GM19452 (cell line): ENCODE measurements at regions not wholly inside any gene's neighbourhood (a gene's known extent, or its start where the extent isn't known, plus 50 kb on each side); places are given as distances from the start of the nearest gene placed in this dataset.
"Not testable (repeated sequence)": the region's sequence is repeated elsewhere in the genome, so short reads cannot be mapped to it uniquely, and the experiment has no call there.

Source experiments
- ATAC-seq: cut with Tn5 transposase; IDR thresholded peaks from one replicate; pipeline ENCODE4 v1.9.1; 2021; ENCODE audit not compliant: unreplicated experiment

DNA sequence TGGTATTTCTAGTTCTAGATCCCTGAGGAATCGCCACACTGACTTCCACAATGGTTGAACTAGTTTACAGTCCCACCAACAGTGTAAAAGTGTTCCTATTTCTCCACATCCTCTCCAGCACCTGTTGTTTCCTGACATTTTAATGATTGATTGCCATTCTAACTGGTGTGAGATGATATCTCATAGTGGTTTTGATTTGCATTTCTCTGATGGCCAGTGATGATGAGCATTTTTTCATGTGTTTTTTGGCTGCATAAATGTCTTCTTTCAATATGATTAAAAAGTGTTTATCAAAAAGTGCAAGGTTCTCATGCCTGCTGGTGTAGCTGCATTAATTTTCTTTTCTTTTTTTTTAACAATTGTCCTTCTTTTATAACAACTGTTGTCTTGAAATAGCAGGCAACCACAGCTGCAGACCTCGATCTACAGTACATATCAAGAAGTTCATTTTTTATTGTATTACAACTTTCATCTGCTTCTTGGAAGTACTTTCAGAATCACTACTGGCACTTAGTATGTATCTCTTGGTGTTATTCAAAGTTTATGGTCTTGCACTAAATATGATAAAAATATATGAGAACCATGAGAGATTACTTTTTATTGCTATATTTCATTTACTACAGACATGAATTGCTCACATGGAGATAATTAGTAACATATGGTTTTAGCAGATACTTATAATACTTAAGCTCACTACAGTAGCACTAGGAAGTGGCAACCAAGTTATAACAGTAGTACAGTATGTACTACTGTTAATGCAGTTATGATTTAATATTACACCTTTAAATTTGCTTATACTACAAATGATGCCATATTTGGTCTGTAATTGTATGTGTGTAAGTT lies 358.0 kb downstream of the ETV1 start:
- not testable (repeated sequence) for ATAC-seq

DNA sequence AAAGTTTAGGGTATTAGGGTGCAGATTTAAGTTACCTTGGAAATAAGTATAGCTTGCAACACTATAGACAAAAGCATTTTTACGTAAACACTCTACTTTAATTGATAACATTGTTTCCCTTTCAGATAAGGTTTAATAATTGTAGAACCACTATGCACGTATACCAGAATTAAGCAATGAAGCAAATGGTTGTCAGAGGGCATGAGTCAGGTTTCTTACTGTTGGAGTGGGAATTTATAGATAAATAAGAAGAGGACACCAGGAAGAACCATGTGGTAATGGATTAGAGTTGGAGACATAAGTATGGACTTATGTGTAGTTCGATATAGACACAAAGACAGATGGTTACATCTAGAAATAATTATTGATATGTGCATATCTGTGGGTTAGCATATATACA lies 355.6 kb downstream of the ETV1 start:
- ATAC-seq, result no peak

DNA sequence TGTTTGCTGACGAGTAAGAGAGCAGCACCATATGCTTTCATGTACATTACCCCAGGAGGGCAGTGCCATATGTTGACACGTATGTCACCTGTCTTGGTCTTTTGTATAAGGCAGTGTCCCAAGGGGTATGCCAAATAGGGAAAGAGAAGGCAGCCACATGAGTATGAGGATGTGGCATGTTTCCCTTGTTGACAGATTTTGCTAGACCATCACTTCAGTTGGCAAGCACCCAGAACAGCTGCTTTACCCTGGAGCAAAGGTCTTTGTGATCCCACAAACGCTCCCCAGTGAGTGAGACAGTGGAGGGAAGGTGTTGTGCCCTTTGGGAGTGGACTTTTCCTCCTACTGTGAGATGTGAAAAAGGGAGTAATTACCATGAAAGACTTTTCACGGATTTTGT lies 350.1 kb downstream of the ETV1 start:
- no peak for ATAC-seq

DNA sequence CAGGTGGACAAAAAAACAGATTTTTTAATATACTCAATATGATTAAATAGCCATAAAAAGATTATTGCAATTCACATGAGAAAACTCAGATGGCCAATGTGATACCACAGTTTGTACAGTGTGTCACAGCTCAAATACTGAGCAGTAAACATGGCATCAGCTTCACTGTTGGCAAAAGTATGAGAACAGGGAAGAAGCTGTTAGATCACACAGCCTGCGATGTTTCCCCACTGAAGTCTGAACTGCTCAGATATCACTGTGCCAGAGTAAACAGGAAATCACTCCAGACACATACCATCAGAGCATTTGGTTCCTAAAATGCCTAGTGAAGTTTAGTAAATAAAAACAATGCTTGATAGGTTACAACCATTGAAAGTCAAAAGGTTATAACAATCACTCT lies 347.8 kb downstream of the ETV1 start:
- no peak for ATAC-seq

DNA sequence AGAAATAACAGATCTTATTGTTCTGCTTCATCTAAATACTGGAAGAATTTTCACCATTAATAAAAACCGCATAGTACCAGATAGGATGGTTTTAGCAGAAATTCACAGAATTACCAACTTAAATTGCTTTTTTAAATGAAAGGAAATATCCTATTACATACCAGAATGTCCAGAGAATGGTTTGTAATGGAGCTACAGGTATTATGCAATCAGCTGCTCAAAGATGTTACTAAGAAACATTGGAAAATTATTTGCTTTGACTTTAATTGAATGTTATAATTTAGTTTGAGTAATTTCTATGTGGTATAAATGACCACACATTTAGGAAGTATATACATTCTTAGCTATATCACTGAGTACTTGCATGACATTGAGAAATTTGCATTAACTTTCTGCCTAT lies 338.3 kb downstream of the ETV1 start:
- ATAC-seq, result no peak

DNA sequence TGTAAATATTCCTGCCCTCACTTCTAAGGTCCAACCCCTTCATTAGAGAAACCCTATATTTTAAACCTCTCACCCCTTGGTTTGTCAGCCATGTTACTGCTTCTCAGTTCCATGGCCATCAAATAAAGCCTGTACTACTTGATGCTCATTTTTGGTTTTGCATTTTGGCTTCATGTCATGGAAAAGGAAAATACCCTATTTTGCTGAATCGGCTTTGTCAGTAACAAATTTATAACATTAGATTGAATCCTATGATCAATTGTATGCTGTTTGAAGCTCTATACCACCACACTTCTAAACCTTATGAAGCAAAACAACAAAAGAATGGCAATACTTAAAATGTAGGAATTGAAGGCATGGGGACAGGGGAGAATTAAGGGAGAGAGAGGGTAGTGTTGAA lies 333.1 kb downstream of the ETV1 start:
- no peak for ATAC-seq

DNA sequence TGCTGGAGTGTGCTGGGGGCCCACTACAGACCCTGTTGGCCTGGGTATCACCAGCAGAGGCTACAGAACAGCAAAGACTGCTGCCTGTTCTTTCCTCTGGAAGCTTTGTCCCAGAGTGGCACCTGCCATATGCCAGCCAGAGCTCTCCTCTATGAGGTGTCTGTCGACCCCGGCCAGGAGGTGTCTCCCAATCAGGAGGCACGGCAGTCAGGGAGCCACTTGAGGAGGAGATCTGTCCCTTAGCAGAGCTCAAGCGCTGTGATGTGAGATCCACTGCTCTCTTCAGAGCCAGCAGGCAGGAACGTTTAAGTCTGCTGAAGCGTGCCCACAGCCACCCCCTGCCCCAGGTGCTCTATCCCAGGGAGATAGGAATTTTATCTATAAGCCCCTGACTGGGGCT lies 316.2 kb downstream of the ETV1 start:
- no peak for ATAC-seq

DNA sequence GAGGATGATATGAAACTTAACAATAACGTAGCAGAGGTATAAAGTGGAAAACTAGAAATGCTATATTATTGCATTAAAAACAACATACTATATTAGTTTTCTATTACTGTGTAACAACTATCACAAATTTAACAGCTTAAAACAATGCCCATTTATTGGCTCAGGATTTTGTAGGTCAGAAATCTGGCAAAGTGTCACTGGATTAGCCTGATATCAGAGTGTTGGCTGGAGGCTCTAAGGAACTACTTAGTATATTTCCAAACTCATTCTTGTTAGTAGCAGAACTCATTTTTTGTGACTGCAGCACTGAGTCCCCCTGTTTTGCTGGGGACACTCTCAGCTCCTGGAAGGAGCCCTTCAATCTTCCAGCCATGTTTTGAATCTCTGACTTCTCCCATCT lies 306.8 kb downstream of the ETV1 start:
- no peak for ATAC-seq

DNA sequence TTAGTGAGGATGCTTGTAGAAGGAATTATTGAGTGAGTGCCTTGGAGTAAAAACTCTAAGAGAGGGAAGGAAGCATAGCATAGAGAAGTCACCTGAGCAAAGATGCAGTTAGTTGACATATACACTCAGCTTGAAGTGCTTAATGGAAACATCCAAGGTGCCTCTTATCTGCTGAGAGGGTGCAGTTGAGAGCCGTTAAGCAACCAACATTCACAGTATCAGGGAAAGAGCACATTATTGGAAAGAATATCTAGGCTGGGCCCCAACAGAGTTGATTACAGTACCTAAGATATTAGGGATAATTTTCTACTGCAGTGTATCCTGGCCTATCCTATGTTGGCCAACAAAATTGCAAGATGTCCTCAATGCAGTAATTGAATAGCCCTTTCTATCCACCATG lies 302.0 kb downstream of the ETV1 start:
- ATAC-seq, result no peak

DNA sequence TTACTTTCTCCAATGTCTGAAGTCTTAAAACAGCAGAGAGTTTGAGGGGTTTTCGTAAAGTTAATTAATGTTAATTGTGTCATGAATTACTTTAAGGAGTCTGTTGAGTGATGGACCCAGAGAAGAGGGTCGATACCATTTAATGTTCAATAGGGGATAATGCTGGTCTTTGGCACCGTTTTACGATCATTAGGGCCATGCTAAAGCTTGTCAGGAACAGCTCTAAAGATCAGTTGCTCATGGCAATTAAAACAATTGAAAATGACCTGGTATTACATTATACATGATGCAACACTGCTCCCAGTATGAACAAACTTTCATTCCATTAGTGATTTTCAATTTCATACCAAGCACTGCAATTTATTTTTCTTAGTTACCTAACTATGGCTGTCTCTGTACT lies 296.9 kb downstream of the ETV1 start:
- no peak for ATAC-seq

DNA sequence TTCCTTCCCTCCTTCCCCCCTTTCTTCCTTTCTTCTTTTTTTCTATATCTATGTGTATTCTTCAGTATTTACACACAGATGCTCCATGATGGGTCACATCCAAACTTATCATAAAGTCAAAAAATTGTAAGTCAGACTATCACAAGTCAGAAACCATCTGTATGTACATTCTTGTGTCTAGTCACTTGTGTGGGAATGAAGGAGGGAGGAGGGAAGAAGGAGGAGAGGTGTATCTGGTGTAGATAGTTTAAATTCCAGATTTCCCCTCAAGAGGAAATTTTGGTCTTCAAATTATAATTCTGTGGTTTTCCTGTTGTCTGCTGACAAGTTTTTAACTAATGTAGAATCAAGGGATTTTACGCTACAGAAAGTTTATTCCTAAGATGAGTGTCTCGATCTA lies 287.2 kb downstream of the ETV1 start:
- ATAC-seq, result no peak

DNA sequence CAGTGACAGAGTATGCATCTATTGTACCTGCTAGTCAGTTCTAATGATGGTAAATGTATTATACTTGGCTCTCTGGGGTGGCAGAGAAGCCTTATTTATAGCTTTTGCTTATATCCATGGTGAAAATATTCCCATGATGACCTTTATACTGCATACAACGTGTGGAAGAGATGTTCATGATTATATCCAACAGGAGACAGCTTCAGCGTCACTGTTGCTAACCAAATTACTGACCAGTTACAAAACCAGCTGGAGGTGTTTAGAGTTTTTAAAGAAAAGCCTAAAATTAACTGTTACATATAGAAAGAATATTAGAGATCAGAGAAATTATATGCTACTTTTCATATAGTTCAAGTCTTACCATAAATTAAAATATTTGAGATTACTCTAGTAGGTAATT lies 280.8 kb downstream of the ETV1 start:
- ATAC-seq, result no peak

DNA sequence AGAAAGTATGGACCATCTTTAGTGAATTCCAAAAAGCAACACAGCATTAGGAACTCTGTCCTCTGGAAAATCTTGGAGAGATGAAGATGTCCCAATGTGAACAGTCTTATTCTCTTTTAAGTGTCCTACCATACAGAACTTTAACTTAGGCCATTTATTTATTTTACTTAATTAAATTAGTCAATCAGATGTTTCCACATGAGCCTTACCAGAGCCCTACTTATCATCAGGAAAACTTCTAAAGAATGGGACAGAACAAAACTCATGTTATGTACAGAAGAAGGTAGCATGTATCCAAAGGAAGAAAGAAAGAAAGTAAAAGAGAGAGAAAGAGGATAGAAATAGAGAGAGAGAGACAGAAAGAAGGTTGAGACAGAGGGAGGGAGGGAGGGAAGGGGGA lies 276.4 kb downstream of the ETV1 start:
- no peak for ATAC-seq

DNA sequence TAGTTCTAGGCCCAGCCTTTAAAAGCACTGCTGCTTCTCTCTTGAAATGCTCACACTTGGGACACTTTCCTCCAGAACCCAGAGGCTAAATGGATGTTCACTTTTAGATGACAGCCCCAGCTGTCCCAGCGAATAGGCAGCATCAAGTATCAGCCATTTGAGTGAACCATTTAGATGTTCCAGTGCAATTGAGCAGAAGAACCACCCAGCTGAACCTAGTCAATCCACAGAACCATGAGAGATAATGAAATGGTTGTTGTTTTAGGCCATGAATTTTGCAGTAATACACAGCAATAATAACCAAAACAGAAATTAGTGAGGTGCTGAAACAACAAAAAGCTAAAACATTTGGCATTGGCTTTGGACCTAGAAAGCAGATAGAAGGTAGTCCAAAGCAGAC lies 273.9 kb downstream of the ETV1 start:
- no peak for ATAC-seq

DNA sequence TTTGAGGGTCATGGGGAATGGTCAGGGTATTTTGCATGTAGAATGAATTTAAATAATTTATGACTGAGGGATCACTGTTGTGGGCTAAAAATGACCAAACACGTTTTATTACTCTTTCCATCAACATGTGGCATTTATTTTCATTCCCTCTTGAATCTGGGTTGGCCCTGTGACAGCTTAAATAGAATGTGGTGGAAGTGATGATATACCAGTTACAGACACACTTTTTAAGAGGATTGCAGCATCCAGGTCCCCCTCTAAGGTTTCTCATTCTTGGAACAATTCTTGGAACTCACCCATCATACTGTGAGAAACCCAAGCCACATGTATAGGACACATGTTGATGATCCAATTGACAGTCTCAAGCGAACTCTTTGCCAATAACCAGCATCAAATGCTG lies 272.4 kb downstream of the ETV1 start:
- no peak for ATAC-seq

DNA sequence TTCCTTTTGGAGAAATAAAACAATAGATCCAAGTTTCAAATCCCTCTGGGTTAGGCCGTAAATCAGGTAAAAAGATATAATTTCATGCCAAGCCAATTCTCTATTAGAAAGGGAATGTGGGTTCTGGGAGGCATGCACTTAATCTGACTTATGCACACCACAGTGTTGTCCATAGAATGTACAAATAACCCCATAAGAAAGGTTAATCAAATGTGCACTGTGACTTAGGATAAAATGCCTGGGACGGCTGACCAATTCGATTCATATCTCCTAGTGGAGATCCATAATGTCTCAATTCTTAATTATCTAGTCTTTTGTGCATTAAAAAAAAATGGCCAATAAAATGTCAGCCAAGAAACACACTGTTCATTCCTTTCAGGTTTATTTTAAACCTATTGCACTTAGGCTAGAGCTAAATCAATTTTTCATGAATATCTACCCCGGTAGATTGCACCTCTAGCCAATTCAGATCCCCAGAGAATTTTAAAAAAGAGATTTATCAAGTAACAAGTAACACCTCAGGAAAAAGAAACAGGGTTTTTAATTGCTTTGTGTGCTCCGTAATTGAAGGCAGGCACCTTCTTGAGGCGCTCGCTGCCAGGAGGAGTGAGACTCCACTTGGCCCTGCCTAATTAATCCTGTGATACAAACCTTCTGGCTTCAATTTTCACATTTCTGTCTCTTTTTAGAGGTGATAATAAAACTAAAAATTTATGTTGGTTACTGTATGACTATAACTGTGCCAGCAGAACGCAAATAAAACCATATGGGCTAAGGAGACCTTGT lies 265.1 kb downstream of the ETV1 start:
- ATAC-seq, result no peak

DNA sequence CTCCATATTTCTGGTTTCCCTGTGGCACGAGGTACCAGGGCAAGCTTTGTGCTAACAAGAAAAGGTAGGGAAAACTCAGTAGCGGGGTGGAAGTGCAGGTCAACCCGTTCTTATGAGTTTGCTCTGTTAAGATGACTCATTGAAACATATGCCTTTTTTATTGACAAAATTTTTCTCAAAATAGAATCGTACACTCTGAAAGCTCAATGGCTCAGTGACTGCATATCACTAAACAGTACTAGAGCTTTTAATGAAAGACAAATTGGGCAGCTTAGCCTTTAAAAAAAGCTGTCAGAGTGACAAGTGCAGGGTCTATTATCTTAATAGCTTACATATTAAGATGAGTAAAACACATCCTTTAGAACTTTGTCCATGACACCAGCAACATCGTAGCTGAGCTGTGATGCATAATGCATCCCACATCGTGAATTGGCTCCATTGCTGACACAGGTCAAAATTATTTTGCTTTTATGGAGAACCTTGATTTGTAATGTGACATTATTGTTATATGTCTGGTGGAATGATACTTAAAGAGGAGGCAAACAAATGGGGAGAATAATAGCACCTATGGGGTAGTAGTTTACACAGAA lies 264.4 kb downstream of the ETV1 start:
- ATAC-seq, result no peak

DNA sequence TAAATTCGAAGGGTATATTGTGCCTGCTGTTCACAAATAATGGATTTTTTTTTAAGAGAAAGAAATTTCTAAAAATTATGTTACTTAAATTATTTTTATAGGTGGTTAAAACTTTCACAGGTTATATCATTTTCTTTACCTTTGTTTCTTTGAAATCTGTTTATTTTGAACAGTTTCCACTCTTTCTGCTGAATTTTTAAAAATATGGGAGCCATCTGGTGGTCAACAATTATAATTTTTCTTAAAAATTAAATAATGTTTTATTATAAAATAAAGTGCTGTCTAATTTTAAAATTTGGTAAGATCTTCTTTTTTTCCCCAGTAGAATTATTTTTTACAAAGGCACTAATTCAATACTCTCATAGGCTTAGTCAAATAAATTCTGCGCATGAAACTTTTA lies 263.9 kb downstream of the ETV1 start:
- ATAC-seq, result no peak

DNA sequence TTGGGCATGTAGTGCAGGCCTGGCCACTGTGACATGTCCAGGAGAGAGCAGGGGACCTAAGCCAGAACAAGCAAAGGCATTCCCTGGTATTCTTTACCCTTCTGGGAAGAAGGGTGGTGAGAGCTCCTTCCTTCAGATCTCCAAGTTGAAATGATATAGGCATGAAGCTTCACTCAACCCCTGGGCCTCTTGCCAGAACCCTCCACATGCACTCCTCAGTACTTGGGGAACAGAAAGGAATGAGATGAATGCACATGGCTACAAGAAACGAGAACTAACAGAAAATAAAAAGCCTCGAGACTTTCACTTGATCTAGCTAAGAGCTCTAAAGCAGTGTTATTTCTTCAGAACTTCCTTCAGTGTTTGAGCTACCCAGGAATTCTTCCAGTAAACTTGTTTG lies 262.2 kb downstream of the ETV1 start:
- no peak for ATAC-seq

DNA sequence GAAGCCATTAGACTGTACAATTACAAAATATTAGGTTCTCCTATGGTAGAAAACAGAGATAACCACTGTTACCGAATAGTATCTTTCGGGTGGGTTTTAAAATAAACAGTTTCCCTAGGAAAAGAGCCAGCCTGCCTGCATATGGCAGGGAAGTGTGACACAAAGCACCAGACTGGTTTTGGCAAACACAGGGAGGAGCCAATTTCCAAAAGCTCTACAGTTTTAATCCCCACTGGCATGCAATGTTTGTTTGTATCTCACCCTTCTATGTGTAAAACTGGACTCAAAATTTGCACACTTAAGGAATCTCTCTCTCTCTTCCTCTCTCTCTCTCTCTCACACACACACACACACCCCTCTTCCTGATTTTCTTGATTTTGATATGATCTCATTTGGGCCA lies 261.7 kb downstream of the ETV1 start:
- no peak for ATAC-seq

DNA sequence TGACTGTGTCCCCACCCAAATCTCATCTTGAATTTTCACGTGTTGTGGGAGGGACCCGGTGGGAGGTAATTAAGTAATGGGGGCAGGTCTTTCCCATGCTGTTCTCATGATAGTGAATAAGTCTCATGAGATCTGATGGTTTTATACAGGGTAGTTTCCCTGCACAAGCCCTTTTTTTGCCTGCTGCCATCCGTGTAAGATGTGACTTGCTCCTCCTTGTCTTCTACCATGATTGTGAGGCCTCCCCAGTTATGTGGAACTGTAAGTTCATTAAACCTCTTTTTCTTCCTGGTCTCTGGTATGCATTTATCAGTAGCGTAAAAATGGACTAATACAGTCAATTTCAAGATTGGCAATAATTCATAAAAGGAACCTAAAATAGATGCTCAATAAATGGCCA lies 261.0 kb downstream of the ETV1 start:
- ATAC-seq, result not testable (repeated sequence)

DNA sequence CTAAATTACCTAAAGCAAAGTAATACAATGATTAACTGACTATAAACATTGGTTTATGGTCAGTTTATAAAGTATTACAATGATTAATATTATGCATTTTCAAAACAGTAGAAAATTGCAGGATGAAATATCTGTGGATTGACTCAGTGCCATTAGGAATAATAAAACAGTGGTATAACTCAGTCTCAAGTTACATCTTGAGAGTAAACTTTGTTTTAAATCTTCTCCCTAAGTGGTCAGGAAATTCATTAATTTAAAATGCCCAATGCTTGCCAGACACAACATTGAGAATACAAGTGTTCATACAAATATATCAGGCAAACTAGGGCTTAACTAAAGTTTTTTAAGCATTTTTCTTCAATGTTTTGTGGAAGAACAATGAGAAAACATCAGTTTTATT lies 257.8 kb downstream of the ETV1 start:
- ATAC-seq, result no peak
